ENCODE measurements at regions not wholly inside any gene's neighbourhood (a gene's known extent, or its start where the extent isn't known, plus 50 kb on each side); places are given as distances from the start of the nearest gene placed in this dataset.

GRCh38 chr11:106400949-106401570 lies 323.6 kb downstream of the AASDHPPT start:
- Histone ChIP-seq H3K36me3 (ENCODE audit: control insufficient read depth, insufficient read depth, low read length) (no peaks in the 10 kb centered on the region), H3K4me3 (ENCODE audit: low read depth, low read length) (no peak overlapping the region), H3K4me1 (ENCODE audit: control insufficient read depth, insufficient read depth, low read length) (no peaks in the 10 kb centered on the region), H3K9ac (ENCODE audit: low read depth, low read length) (no peak overlapping the region), H3K9me3 (ENCODE audit: control insufficient read depth, insufficient read depth, low read length) (0 out of 2 replicates have a peak, but pooled peaks cover 3% of the 10 kb centered on the region), H3K27ac (ENCODE audit: low read depth, low read length) (no peak overlapping the region), H3K27me3 (ENCODE audit: control insufficient read depth, insufficient read depth, low read length) (no peaks in the 10 kb centered on the region)

- Histone ChIP-seq H3K9ac (ENCODE audit: low read depth, low read length) (no peak overlapping the region), H3K27ac (ENCODE audit: low read depth, low read length) (no peak overlapping the region), H3K9me3 (ENCODE audit: control insufficient read depth, insufficient read depth, low read length) (no peaks in the 10 kb centered on the region), H3K4me1 (ENCODE audit: control insufficient read depth, insufficient read depth, low read length) (no peaks in the 10 kb centered on the region), H3K4me3 (ENCODE audit: low read depth, low read length) (no peak overlapping the region), H3K27me3 (ENCODE audit: control insufficient read depth, insufficient read depth, low read length) (no peaks in the 10 kb centered on the region), H3K36me3 (ENCODE audit: control insufficient read depth, insufficient read depth, low read length) (no peaks in the 10 kb centered on the region)
These were observed 326.3 kb downstream of the AASDHPPT start for GRCh38 chr11:106403751-106404150.

- Histone ChIP-seq H3K36me3 (ENCODE audit: control insufficient read depth, insufficient read depth, low read length) (no peaks in the 10 kb centered on the region), H3K9me3 (ENCODE audit: control insufficient read depth, insufficient read depth, low read length) (no peaks in the 10 kb centered on the region), H3K4me3 (ENCODE audit: low read depth, low read length) (no peak overlapping the region), H3K4me1 (ENCODE audit: control insufficient read depth, insufficient read depth, low read length) (no peaks in the 10 kb centered on the region), H3K9ac (ENCODE audit: low read depth, low read length) (no peak overlapping the region), H3K27ac (ENCODE audit: low read depth, low read length) (no peak overlapping the region), H3K27me3 (ENCODE audit: control insufficient read depth, insufficient read depth, low read length) (no peaks in the 10 kb centered on the region)
These were observed 331.8 kb downstream of the AASDHPPT start for GRCh38 chr11:106409222-106409621.

- Histone ChIP-seq H3K27ac (ENCODE audit: low read depth, low read length) (no peak overlapping the region), H3K4me3 (ENCODE audit: low read depth, low read length) (no peak overlapping the region), H3K36me3 (ENCODE audit: control insufficient read depth, insufficient read depth, low read length) (no peaks in the 10 kb centered on the region), H3K27me3 (ENCODE audit: control insufficient read depth, insufficient read depth, low read length) (no peaks in the 10 kb centered on the region), H3K4me1 (ENCODE audit: control insufficient read depth, insufficient read depth, low read length) (no peaks in the 10 kb centered on the region), H3K9ac (ENCODE audit: low read depth, low read length) (no peak overlapping the region), H3K9me3 (ENCODE audit: control insufficient read depth, insufficient read depth, low read length) (no peaks in the 10 kb centered on the region)
These were observed 332.2 kb downstream of the AASDHPPT start for GRCh38 chr11:106409671-106410070.

- Histone ChIP-seq H3K27me3 (ENCODE audit: control insufficient read depth, insufficient read depth, low read length) (no peaks in the 10 kb centered on the region), H3K36me3 (ENCODE audit: control insufficient read depth, insufficient read depth, low read length) (no peaks in the 10 kb centered on the region), H3K4me1 (ENCODE audit: control insufficient read depth, insufficient read depth, low read length) (no peaks in the 10 kb centered on the region), H3K9me3 (ENCODE audit: control insufficient read depth, insufficient read depth, low read length) (no peaks in the 10 kb centered on the region), H3K4me3 (ENCODE audit: low read depth, low read length) (no peak overlapping the region), H3K9ac (ENCODE audit: low read depth, low read length) (no peak overlapping the region), H3K27ac (ENCODE audit: low read depth, low read length) (no peak overlapping the region)
These were observed 333.4 kb downstream of the AASDHPPT start for GRCh38 chr11:106410902-106411301.

- H3K9ac ChIP-seq (ENCODE audit: low read depth, low read length), result no peak overlapping the region
- no peaks in the 10 kb centered on the region for H3K27me3 ChIP-seq (ENCODE audit: control insufficient read depth, insufficient read depth, low read length)
- no peak overlapping the region for H3K27ac ChIP-seq (ENCODE audit: low read depth, low read length)
- no peaks in the 10 kb centered on the region for H3K36me3 ChIP-seq (ENCODE audit: control insufficient read depth, insufficient read depth, low read length)
- no peaks in the 10 kb centered on the region for H3K4me1 ChIP-seq (ENCODE audit: control insufficient read depth, insufficient read depth, low read length)
- H3K9me3 ChIP-seq (ENCODE audit: control insufficient read depth, insufficient read depth, low read length), result no peaks in the 10 kb centered on the region
- H3K4me3 ChIP-seq (ENCODE audit: low read depth, low read length), result no peak overlapping the region
These were observed 335.8 kb downstream of the AASDHPPT start for GRCh38 chr11:106413222-106413621.

- no peaks in the 10 kb centered on the region for H3K4me1 ChIP-seq (ENCODE audit: control insufficient read depth, insufficient read depth, low read length)
These were observed 338.0 kb downstream of the AASDHPPT start for GRCh38 chr11:106415510-106415909.

GRCh38 chr11:106418791-106419190 lies 341.3 kb downstream of the AASDHPPT start:
- Histone ChIP-seq H3K9me3 (ENCODE audit: control insufficient read depth, insufficient read depth, low read length) (no peaks in the 10 kb centered on the region), H3K27me3 (ENCODE audit: control insufficient read depth, insufficient read depth, low read length) (no peaks in the 10 kb centered on the region), H3K9ac (ENCODE audit: low read depth, low read length) (no peak overlapping the region), H3K27ac (ENCODE audit: low read depth, low read length) (no peak overlapping the region), H3K4me3 (ENCODE audit: low read depth, low read length) (no peak overlapping the region), H3K36me3 (ENCODE audit: control insufficient read depth, insufficient read depth, low read length) (no peaks in the 10 kb centered on the region), H3K4me1 (ENCODE audit: control insufficient read depth, insufficient read depth, low read length) (no peaks in the 10 kb centered on the region; the same call in 1 of the 2 replicates)

More at GRCh38 chr11:106415510-106415909, 338.0 kb downstream of the AASDHPPT start:
- Histone ChIP-seq H3K9me3 (ENCODE audit: control insufficient read depth, insufficient read depth, low read length) (no peaks in the 10 kb centered on the region), H3K4me3 (ENCODE audit: low read depth, low read length) (no peak overlapping the region), H3K9ac (ENCODE audit: low read depth, low read length) (no peak overlapping the region), H3K36me3 (ENCODE audit: control insufficient read depth, insufficient read depth, low read length) (no peaks in the 10 kb centered on the region), H3K27ac (ENCODE audit: low read depth, low read length) (no peak overlapping the region), H3K27me3 (ENCODE audit: control insufficient read depth, insufficient read depth, low read length) (no peaks in the 10 kb centered on the region)

GRCh38 chr11:106420048-106420665 lies 342.7 kb downstream of the AASDHPPT start:
- Histone ChIP-seq H3K9ac (ENCODE audit: low read depth, low read length) (no peak overlapping the region), H3K36me3 (ENCODE audit: control insufficient read depth, insufficient read depth, low read length) (no peaks in the 10 kb centered on the region), H3K4me3 (ENCODE audit: low read depth, low read length) (no peak overlapping the region), H3K4me1 (ENCODE audit: control insufficient read depth, insufficient read depth, low read length) (no peaks in the 10 kb centered on the region; the same call in 1 of the 2 replicates), H3K27me3 (ENCODE audit: control insufficient read depth, insufficient read depth, low read length) (no peaks in the 10 kb centered on the region), H3K27ac (ENCODE audit: low read depth, low read length) (no peak overlapping the region), H3K9me3 (ENCODE audit: control insufficient read depth, insufficient read depth, low read length) (no peaks in the 10 kb centered on the region)

- Histone ChIP-seq H3K4me3 (ENCODE audit: low read depth, low read length) (no peak overlapping the region), H3K4me1 (ENCODE audit: control insufficient read depth, insufficient read depth, low read length) (no peaks in the 10 kb centered on the region; the same call in 1 of the 2 replicates), H3K9ac (ENCODE audit: low read depth, low read length) (no peak overlapping the region), H3K36me3 (ENCODE audit: control insufficient read depth, insufficient read depth, low read length) (no peaks in the 10 kb centered on the region), H3K9me3 (ENCODE audit: control insufficient read depth, insufficient read depth, low read length) (no peaks in the 10 kb centered on the region), H3K27me3 (ENCODE audit: control insufficient read depth, insufficient read depth, low read length) (no peaks in the 10 kb centered on the region), H3K27ac (ENCODE audit: low read depth, low read length) (no peak overlapping the region)
These were observed 343.2 kb downstream of the AASDHPPT start for GRCh38 chr11:106420686-106421085.

- Histone ChIP-seq H3K27ac (ENCODE audit: low read depth, low read length) (no peak overlapping the region), H3K9me3 (ENCODE audit: control insufficient read depth, insufficient read depth, low read length) (no peaks in the 10 kb centered on the region), H3K4me1 (ENCODE audit: control insufficient read depth, insufficient read depth, low read length) (no peaks in the 10 kb centered on the region; the same call in 1 of the 2 replicates), H3K36me3 (ENCODE audit: control insufficient read depth, insufficient read depth, low read length) (no peaks in the 10 kb centered on the region), H3K27me3 (ENCODE audit: control insufficient read depth, insufficient read depth, low read length) (no peaks in the 10 kb centered on the region), H3K9ac (ENCODE audit: low read depth, low read length) (no peak overlapping the region), H3K4me3 (ENCODE audit: low read depth, low read length) (no peak overlapping the region)
These were observed 344.3 kb downstream of the AASDHPPT start for GRCh38 chr11:106421676-106422292.

Measured in HUES48 (cell line).